H1 (cell line): ENCODE measurements at regions not wholly inside any gene's neighbourhood (a gene's known extent, or its start where the extent isn't known, plus 50 kb on each side); places are given as distances from the start of the nearest gene placed in this dataset.

Experiments
- CTCF ChIA-PET: fragments of 300-600 bp; sonication (Branson Sonifier 250); formaldehyde crosslinking; loops from one replicate; lab custom pipeline; 2021; ENCODE audit not compliant: partially characterized antibody; lab: Charles Lee
- POLR2A ChIA-PET: fragments of 300-600 bp; sonication (Branson Sonifier 250); formaldehyde crosslinking; loops from one replicate; lab custom pipeline; 2021; ENCODE audit warnings: inconsistent platforms; ENCODE audit not compliant: partially characterized antibody; lab: Charles Lee
- DNase-seq, 2 experiments: peaks; one replicate each; pipeline versions ENCODE4 v3.0.0 to v3.0.0-alpha.2; 2010 to 2022; ENCODE audit warnings: low spot score in 2 of 2, low read depth in 1 of 2, mixed read lengths in 1 of 2
- FAIRE-seq: peaks from 2 replicates; lab custom pipeline; 2011; peaks lifted over from hg19 to GRCh38; lab: Jason Lieb, UNC
- H2AFZ ChIP-seq: 2 replicates; pipeline ENCODE4 v1.8.1; 2012; ENCODE audit warnings: low read length, inconsistent platforms
- H2AK5ac ChIP-seq: 2 replicates; pipeline ENCODE4 v1.6.1; 2013; ENCODE audit warnings: low read depth, low read length
- H2BK120ac ChIP-seq: replicated peaks from 2 replicates; pipeline ENCODE3; 2013; ENCODE audit warnings: low read depth, low read length, inconsistent platforms
- H2BK12ac ChIP-seq: 2 replicates; pipeline ENCODE4 v1.6.1; 2013; ENCODE audit warnings: low read depth, low read length
- H2BK15ac ChIP-seq: 2 replicates; pipeline ENCODE4 v1.6.1; 2013; ENCODE audit warnings: low read length
- H2BK20ac ChIP-seq: 2 replicates; pipeline ENCODE4 v1.6.1; 2013; ENCODE audit warnings: low read length
- H2BK5ac ChIP-seq: 2 replicates; pipeline ENCODE4 v1.6.1; 2013; ENCODE audit warnings: low read depth, low read length
- H3K14ac ChIP-seq: 2 replicates; pipeline ENCODE4 v1.6.1; 2013; ENCODE audit warnings: inconsistent platforms; ENCODE audit not compliant: insufficient read length
- H3K18ac ChIP-seq: 2 replicates; pipeline ENCODE4 v1.6.1; 2013; ENCODE audit warnings: low read length; ENCODE audit errors: extremely low read depth
- H3K23ac ChIP-seq: 2 replicates; pipeline ENCODE4 v1.6.1; 2013; ENCODE audit warnings: inconsistent platforms; ENCODE audit not compliant: insufficient read length
- H3K23me2 ChIP-seq: 2 replicates; pipeline ENCODE4 v1.6.1; 2013; ENCODE audit warnings: low read depth, low read length
- H3K27ac ChIP-seq: 2 replicates; pipeline ENCODE4 v1.6.1; 2011; ENCODE audit warnings: low read depth, low read length, inconsistent platforms
- H3K27me3 ChIP-seq, 4 experiments: replicated peaks in 1 of 4; 1 replicate in 1 of 4; 2 replicates in 3 of 4; pipeline versions ENCODE4 v1.6.1 to v1.8.1; 2011 to 2013; ENCODE audit warnings: low read length in 3 of 4, mild to moderate bottlenecking in 3 of 4, inconsistent platforms in 2 of 4, mixed read lengths in 2 of 4, moderate library complexity in 1 of 4; ENCODE audit not compliant: control insufficient read depth in 3 of 4, insufficient read depth in 3 of 4; ENCODE audit errors: extremely low read depth in 1 of 4
- H3K36me3 ChIP-seq, 4 experiments: 2 replicates each; pipeline versions ENCODE4 v1.6.1 to v1.8.1; 2011 to 2013; ENCODE audit warnings: mild to moderate bottlenecking in 4 of 4, low read length in 3 of 4, moderate library complexity in 2 of 4, control low read depth in 1 of 4, inconsistent platforms in 1 of 4; ENCODE audit not compliant: insufficient read depth in 4 of 4, control insufficient read depth in 2 of 4
- H3K4ac ChIP-seq: replicated peaks from 2 replicates; pipeline ENCODE3; 2013; ENCODE audit warnings: low read length, low read depth, mixed read lengths, inconsistent platforms; ENCODE audit not compliant: insufficient read length
- H3K4me1 ChIP-seq, 4 experiments: replicated peaks in 1 of 4; 1 replicate in 1 of 4; 2 replicates in 3 of 4; pipeline versions ENCODE4 v1.6.1 to v1.8.1; 2011 to 2013; ENCODE audit warnings: low read length in 3 of 4, inconsistent platforms in 2 of 4, mixed read lengths in 1 of 4; ENCODE audit not compliant: insufficient read depth in 4 of 4, control insufficient read depth in 3 of 4
- H3K4me2 ChIP-seq, 2 experiments: 2 replicates each; pipeline versions ENCODE4 v1.6.1 to v1.8.1; 2011 to 2013; ENCODE audit warnings: low read depth in 2 of 2, low read length in 2 of 2, control low read depth in 1 of 2, inconsistent platforms in 1 of 2, mild to moderate bottlenecking in 1 of 2; ENCODE audit not compliant: insufficient read depth in 1 of 2
- H3K4me3 ChIP-seq, 4 experiments: fragments of 200-600, 300-600 bp in 1 of 4; sonication (generic), shearing (Covaris generic), sonication (Bioruptor Twin) in 1 of 4; 2 replicates each; pipeline versions ENCODE4 v1.5.1 to v1.8.1; 2011 to 2016; ENCODE audit warnings: low read length in 4 of 4, low read depth in 3 of 4, control low read depth in 2 of 4, inconsistent platforms in 2 of 4, mild to moderate bottlenecking in 2 of 4, mixed read lengths in 1 of 4, moderate library complexity in 1 of 4; ENCODE audit not compliant: insufficient read depth in 2 of 4; ENCODE audit errors: extremely low read depth in 1 of 4
- H3K56ac ChIP-seq: replicated peaks from 2 replicates; pipeline ENCODE3; 2013; ENCODE audit warnings: low read depth, mild to moderate bottlenecking, mixed read lengths, low read length, inconsistent platforms; ENCODE audit not compliant: insufficient read length
- H3K79me1 ChIP-seq: 2 replicates; pipeline ENCODE4 v1.6.1; 2013; ENCODE audit warnings: low read depth, low read length, control low read depth
- H3K79me2 ChIP-seq, 2 experiments: 2 replicates each; pipeline versions ENCODE4 v1.6.1 to v1.8.1; 2012 to 2013; ENCODE audit warnings: low read length in 2 of 2, mild to moderate bottlenecking in 2 of 2, inconsistent platforms in 1 of 2; ENCODE audit not compliant: insufficient read depth in 2 of 2, control insufficient read depth in 1 of 2
- H3K9ac ChIP-seq, 4 experiments: replicated peaks in 1 of 4; 1 replicate in 1 of 4; 2 replicates in 3 of 4; pipeline versions ENCODE4 v1.6.1 to v1.8.1; 2011 to 2013; ENCODE audit warnings: low read depth in 3 of 4, low read length in 3 of 4, control low read depth in 2 of 4, mild to moderate bottlenecking in 2 of 4, moderate library complexity in 2 of 4, inconsistent platforms in 1 of 4; ENCODE audit errors: extremely low read depth in 1 of 4
- H3K9me3 ChIP-seq, 2 experiments: 2 replicates each; pipeline versions ENCODE4 v1.6.1 to v1.8.1; 2012 to 2013; ENCODE audit warnings: mild to moderate bottlenecking in 2 of 2, moderate library complexity in 2 of 2, control low read depth in 1 of 2, inconsistent platforms in 1 of 2, low read depth in 1 of 2, low read length in 1 of 2, mixed read lengths in 1 of 2; ENCODE audit not compliant: insufficient read depth in 2 of 2
- H4K20me1 ChIP-seq, 2 experiments: replicated peaks in 1 of 2; 2 replicates each; pipeline versions ENCODE3 to v1.8.1; 2011 to 2013; ENCODE audit warnings: inconsistent platforms in 2 of 2, low read length in 2 of 2, mild to moderate bottlenecking in 1 of 2; ENCODE audit not compliant: insufficient read depth in 2 of 2, control insufficient read depth in 1 of 2
- H4K5ac ChIP-seq: 2 replicates; pipeline ENCODE4 v1.6.1; 2013; ENCODE audit warnings: low read length, low read depth, mixed read lengths, inconsistent platforms; ENCODE audit not compliant: insufficient read length
- H4K8ac ChIP-seq: 2 replicates; pipeline ENCODE4 v1.8.0; 2013; ENCODE audit warnings: mild to moderate bottlenecking, moderate library complexity, low read length, inconsistent platforms; ENCODE audit not compliant: insufficient read depth; ENCODE audit errors: extremely low read depth
- H4K91ac ChIP-seq: replicated peaks from 2 replicates; pipeline ENCODE3; 2013; ENCODE audit warnings: low read length, mixed read lengths, inconsistent platforms; ENCODE audit not compliant: insufficient read length
- BCL11A ChIP-seq, 2 experiments: IDR thresholded peaks; one replicate each; pipeline ENCODE4 v1.6.1; 2011; ENCODE audit warnings: low read depth in 2 of 2, low read length in 2 of 2, mild to moderate bottlenecking in 2 of 2
- CREB1 ChIP-seq: IDR thresholded peaks from 2 replicates; pipeline ENCODE4 v1.6.1; 2012; ENCODE audit warnings: inconsistent platforms
- EP300 ChIP-seq, 2 experiments: IDR thresholded peaks; 1 replicate in 1 of 2; 2 replicates in 1 of 2; pipeline ENCODE4 v1.6.1; 2011 to 2012; ENCODE audit warnings: low read depth in 2 of 2, low read length in 2 of 2, mild to moderate bottlenecking in 2 of 2, borderline replicate concordance in 1 of 2, inconsistent platforms in 1 of 2, moderate library complexity in 1 of 2
- JUND ChIP-seq: IDR thresholded peaks from 2 replicates; pipeline ENCODE4 v1.6.1; 2011; ENCODE audit warnings: mild to moderate bottlenecking, improper control_type of control experiment, low read length
- KDM4A ChIP-seq: IDR thresholded peaks from one replicate; pipeline ENCODE4 v1.7.1; 2012; ENCODE audit warnings: low read depth, mild to moderate bottlenecking, moderate library complexity, low read length, inconsistent platforms; ENCODE audit not compliant: severe bottlenecking
- POLR2A ChIP-seq, 2 experiments: IDR thresholded peaks; 1 replicate in 1 of 2; 2 replicates in 1 of 2; pipeline ENCODE4 v1.6.1; 2011; ENCODE audit warnings: low read depth in 2 of 2, low read length in 2 of 2, mild to moderate bottlenecking in 2 of 2; ENCODE audit errors: control extremely low read depth in 1 of 2
- POLR2AphosphoS5 ChIP-seq: IDR thresholded peaks from 2 replicates; pipeline ENCODE4 v1.6.1; 2011; ENCODE audit warnings: low read depth, low read length
- RBBP5 ChIP-seq: IDR thresholded peaks from 2 replicates; pipeline ENCODE4 v1.7.1; 2012; ENCODE audit warnings: low read depth, mild to moderate bottlenecking, inconsistent platforms, low read length, moderate library complexity, borderline replicate concordance
- SP2 ChIP-seq: IDR thresholded peaks from 2 replicates; pipeline ENCODE4 v1.6.1; 2012; ENCODE audit warnings: mild to moderate bottlenecking, low read length, inconsistent platforms
- SRF ChIP-seq: IDR thresholded peaks from 2 replicates; pipeline ENCODE4 v1.6.1; 2011; ENCODE audit warnings: mild to moderate bottlenecking, low read depth, low read length, moderate library complexity
- TBP ChIP-seq: IDR thresholded peaks from 2 replicates; pipeline ENCODE4 v1.6.1; 2011; ENCODE audit warnings: low read depth, low read length, improper control_type of control experiment
- TEAD4 ChIP-seq: IDR thresholded peaks from 2 replicates; pipeline ENCODE4 v1.6.1; 2012; ENCODE audit warnings: low read depth, low read length, inconsistent platforms, mixed read lengths
- USF2 ChIP-seq: IDR thresholded peaks from 2 replicates; pipeline ENCODE4 v1.6.1; 2011; ENCODE audit warnings: low read length, improper control_type of control experiment
- WGBS, 2 experiments: shearing (Covaris generic) in 1 of 2; methylation state at CpG; one replicate each; pipeline versions ENCODE4 v1.1.6 to v1.1.7; 2013 to 2015; ENCODE audit warnings: low lambda C conversion rate in 2 of 2, mixed read lengths in 2 of 2, inconsistent platforms in 1 of 2, low coverage in 1 of 2, missing lambda C conversion rate in 1 of 2; ENCODE audit not compliant: insufficient replicate concordance in 2 of 2, insufficient coverage in 1 of 2, insufficient read length in 1 of 2; ENCODE audit errors: extremely low coverage in 1 of 2, missing lambda C conversion rate in 1 of 2; 5-methylcytosine and 5-hydroxymethylcytosine counted together

GRCh38 chr3:82475306-82475705 lies 713.9 kb upstream of the GBE1 start:
- 91% methylated on average over 1 of the region's 1 CpG; no CpG with 5 or more reads in 1 of the 2 experiments for WGBS, 2 experiments
- Histone ChIP-seq H3K79me1 (no peaks in the 10 kb centered on the region), H2AK5ac (no peak overlapping the region), H3K36me3 (no peaks in the 10 kb centered on the region), H2BK5ac (no peak overlapping the region), H4K5ac (no peak overlapping the region), H2BK20ac (no peak overlapping the region), H4K20me1 (no peaks in the 10 kb centered on the region), H3K4ac (no peak overlapping the region), H3K18ac (no peak overlapping the region), H3K4me2 (no peak overlapping the region), H2AFZ (no peak overlapping the region), H3K4me3 (no peak overlapping the region), H3K27ac (no peak overlapping the region), H2BK12ac (no peak overlapping the region), H3K14ac (no peak overlapping the region), H3K79me2 (no peaks in the 10 kb centered on the region), H2BK120ac (no peak overlapping the region), H3K56ac (no peak overlapping the region), H4K8ac (no peak overlapping the region), H3K27me3 (no peaks in the 10 kb centered on the region), H4K91ac (no peak overlapping the region), H3K23me2 (no peaks in the 10 kb centered on the region), H3K9me3 (no peaks in the 10 kb centered on the region), H3K23ac (no peak overlapping the region), H2BK15ac (no peak overlapping the region), H3K9ac (no peak overlapping the region), H3K4me1 (no peaks in the 10 kb centered on the region)
- TF ChIP-seq EP300 (IDR thresholded peaks at IDR 0.05; ENCODE audit: borderline replicate concordance in 1 of 2, low read depth in 2 of 2, low read length in 2 of 2) (no peak), SP2 (no peak), SRF (no peak), CREB1 (no peak), BCL11A (IDR thresholded peaks at IDR 0.05; ENCODE audit: low read depth in 2 of 2, low read length in 2 of 2) (no peak), RBBP5 (no peak), POLR2AphosphoS5 (no peak), USF2 (no peak), POLR2A (IDR thresholded peaks at IDR 0.05; ENCODE audit: control extremely low read depth in 1 of 2, low read depth in 2 of 2, low read length in 2 of 2) (no peak), TEAD4 (no peak), TBP (no peak), JUND (no peak), KDM4A (no peak)
- POLR2A ChIA-PET: no interaction called here
- DNase-seq (no peak), FAIRE-seq (no peak)
- CTCF ChIA-PET: no interaction called here
